Uterus (tissue), 3 donors: ENCODE measurements at regions not wholly inside any gene's neighbourhood (a gene's known extent, or its start where the extent isn't known, plus 50 kb on each side); places are given as distances from the start of the nearest gene placed in this dataset.

Experiments
- DNase-seq, 2 donors: peaks; one replicate each; pipeline ENCODE4 v3.0.0-alpha.2; 2019 to 2020
- H3K27ac ChIP-seq, 2 donors: fragments of 200-600 bp; sonication (generic); 1 replicate in 1 of 2; 2 replicates in 1 of 2; pipeline ENCODE4 v1.5.1; 2016 to 2018
- H3K27me3 ChIP-seq, 2 donors: fragments of 200-600 bp; sonication (generic); one replicate each; pipeline ENCODE4 v1.5.1; 2018 to 2019; ENCODE audit warnings: control low read depth in 1 of 2
- H3K36me3 ChIP-seq, 2 donors: fragments of 200-600 bp; sonication (generic); one replicate each; pipeline ENCODE4 v1.5.1; 2019; ENCODE audit warnings: control low read depth in 1 of 2
- H3K4me1 ChIP-seq, 2 donors: fragments of 200-600 bp; sonication (generic); one replicate each; pipeline ENCODE4 v1.5.1; 2018 to 2019; ENCODE audit warnings: control low read depth in 1 of 2
- H3K4me3 ChIP-seq, 2 donors: fragments of 200-600 bp; sonication (generic); 1 replicate in 1 of 2; 2 replicates in 1 of 2; pipeline ENCODE4 v1.5.1; 2018 to 2019; ENCODE audit warnings: mild to moderate bottlenecking in 1 of 2
- H3K9me3 ChIP-seq, 2 donors: fragments of 200-600 bp; sonication (generic); one replicate each; pipeline ENCODE4 v1.5.1; 2019; ENCODE audit warnings: control low read depth in 1 of 2
- CTCF ChIP-seq, 4 experiments: fragments of 200-600 bp in 2 of 4; fragments of 450-650 bp in 2 of 4; sonication (generic) in 2 of 4; IDR thresholded peaks; one replicate each; pipeline ENCODE4 v1.5.1; 2016 to 2019; ENCODE audit warnings: antibody characterized with exemption in 4 of 4, mild to moderate bottlenecking in 2 of 4, moderate library complexity in 1 of 4
- POLR2A ChIP-seq, 2 donors: fragments of 450-650 bp; IDR thresholded peaks; one replicate each; pipeline ENCODE4 v1.6.1; 2016; ENCODE audit warnings: antibody characterized with exemption in 2 of 2, mild to moderate bottlenecking in 1 of 2, moderate library complexity in 1 of 2
- intact Hi-C: fragments of 100-400 bp; cut with DNase I; formaldehyde crosslinking; loops from one replicate; pipeline ENCODE4 v1.15.1; 2023; ENCODE audit warnings: low total_unique reads
- donor health status: DM: yes; HTN: yes; CAD: no.

- intact Hi-C loops: no loop called here
- TF ChIP-seq POLR2A (IDR thresholded peaks at IDR 0.05) (no peak), CTCF (IDR thresholded peaks at IDR 0.05) (no peak)
- H3K4me3 ChIP-seq: no peak overlapping the region
- H3K36me3 ChIP-seq: no peaks in the 10 kb centered on the region
- no peak for DNase-seq
- H3K4me1 ChIP-seq: no peaks in the 10 kb centered on the region
- H3K27me3 ChIP-seq: no peaks in the 10 kb centered on the region
- H3K27ac ChIP-seq: no peak overlapping the region
- no peaks in the 10 kb centered on the region for H3K9me3 ChIP-seq
Observed at GRCh38 chr3:126262227-126262626, 81.8 kb upstream of the ALDH1L1 start.

- DNase-seq: peak; percentile 79 to 84
- Histone ChIP-seq H3K27me3 (no peaks in the 10 kb centered on the region), H3K36me3 (no peaks in the 10 kb centered on the region), H3K4me1 (no peaks in the 10 kb centered on the region), H3K9me3 (no peaks in the 10 kb centered on the region), H3K27ac (peak overlapping the region; percentile 14 to 57), H3K4me3 (no peak overlapping the region)
- peak in 1 of 4 experiments; percentile 33 for TF ChIP-seq CTCF (IDR thresholded peaks at IDR 0.05)
- TF ChIP-seq POLR2A (IDR thresholded peaks at IDR 0.05): no peak
- intact Hi-C loops: no loop called here
Observed at GRCh38 chr3:126261037-126261436, 80.7 kb upstream of the ALDH1L1 start.

GRCh38 chr3:126259411-126260391 is 79.3 kb upstream of the ALDH1L1 start:
- Histone ChIP-seq H3K36me3 (no peaks in the 10 kb centered on the region), H3K4me1 (no peaks in the 10 kb centered on the region), H3K27ac (no peak overlapping the region), H3K27me3 (no peaks in the 10 kb centered on the region), H3K9me3 (no peaks in the 10 kb centered on the region), H3K4me3 (no peak overlapping the region)
- TF ChIP-seq CTCF (IDR thresholded peaks at IDR 0.05) (peak; percentile 57 to 72 (median 62)), POLR2A (IDR thresholded peaks at IDR 0.05) (no peak)
- intact Hi-C loops: loop anchor here (5.0 kb wide), 1 partner anchor 133 kb away; the partner anchor contains the start of gene CFAP100
- DNase-seq: peak; percentile 58 to 60

GRCh38 chr3:126258670-126259069 is 78.3 kb upstream of the ALDH1L1 start:
- Histone ChIP-seq H3K27me3 (no peaks in the 10 kb centered on the region), H3K4me1 (no peaks in the 10 kb centered on the region), H3K36me3 (no peaks in the 10 kb centered on the region), H3K4me3 (no peak overlapping the region), H3K27ac (no peak overlapping the region), H3K9me3 (no peaks in the 10 kb centered on the region)
- TF ChIP-seq POLR2A (IDR thresholded peaks at IDR 0.05) (no peak), CTCF (IDR thresholded peaks at IDR 0.05) (no peak)
- no peak for DNase-seq
- intact Hi-C loops: loop anchor here (5.0 kb wide), 1 partner anchor 134 kb away; the partner anchor contains the start of gene CFAP100

GRCh38 chr3:126257984-126258383 is 77.6 kb upstream of the ALDH1L1 start:
- Histone ChIP-seq H3K9me3 (no peaks in the 10 kb centered on the region), H3K27ac (no peak overlapping the region), H3K36me3 (no peaks in the 10 kb centered on the region), H3K4me3 (no peak overlapping the region), H3K4me1 (no peaks in the 10 kb centered on the region), H3K27me3 (no peaks in the 10 kb centered on the region)
- intact Hi-C loops: loop anchor here (5.0 kb wide), 1 partner anchor 134 kb away; the partner anchor contains the start of gene CFAP100
- TF ChIP-seq CTCF (IDR thresholded peaks at IDR 0.05): no peak
- TF ChIP-seq POLR2A (IDR thresholded peaks at IDR 0.05): no peak
- DNase-seq: no peak
